Trophoblast cell (in vitro differentiated cells and primary cell): ENCODE measurements at regions not wholly inside any gene's neighbourhood (a gene's known extent, or its start where the extent isn't known, plus 50 kb on each side); places are given as distances from the start of the nearest gene placed in this dataset.

Experiments used
- DNase-seq, 2 donors: peaks; one replicate each; pipeline ENCODE4 v3.0.0-alpha.2; 2016
- H2AFZ ChIP-seq: 2 replicates; pipeline ENCODE4 v1.6.1; 2013; ENCODE audit warnings: low read length, moderate library complexity, mild to moderate bottlenecking; ENCODE audit not compliant: insufficient read depth, poor library complexity
- H2AK5ac ChIP-seq: 2 replicates; pipeline ENCODE4 v1.6.1; 2013; ENCODE audit warnings: mild to moderate bottlenecking, low read length
- H2BK120ac ChIP-seq: 2 replicates; pipeline ENCODE4 v1.6.1; 2013; ENCODE audit warnings: low read length, mild to moderate bottlenecking, moderate library complexity; ENCODE audit not compliant: insufficient read depth, poor library complexity
- H2BK12ac ChIP-seq: 2 replicates; pipeline ENCODE4 v1.6.1; 2013; ENCODE audit warnings: mild to moderate bottlenecking, low read length, moderate library complexity
- H2BK5ac ChIP-seq: 2 replicates; pipeline ENCODE4 v1.6.1; 2013; ENCODE audit warnings: low read length, low read depth, moderate library complexity, mild to moderate bottlenecking; ENCODE audit not compliant: poor library complexity
- H3K14ac ChIP-seq: 2 replicates; pipeline ENCODE4 v1.6.1; 2013; ENCODE audit warnings: mild to moderate bottlenecking, low read length
- H3K18ac ChIP-seq: 2 replicates; pipeline ENCODE4 v1.6.1; 2013; ENCODE audit warnings: mild to moderate bottlenecking, low read length
- H3K23ac ChIP-seq: 2 replicates; pipeline ENCODE4 v1.6.1; 2013; ENCODE audit warnings: low read length
- H3K27ac ChIP-seq: 2 replicates; pipeline ENCODE4 v1.5.1; 2013; ENCODE audit warnings: low read depth, mild to moderate bottlenecking, inconsistent platforms, low read length, moderate library complexity
- H3K27me3 ChIP-seq: 2 replicates; pipeline ENCODE4 v1.6.1; 2013; ENCODE audit warnings: inconsistent platforms, mild to moderate bottlenecking, low read length, moderate library complexity; ENCODE audit not compliant: insufficient read depth
- H3K36me3 ChIP-seq, 2 experiments: 1 replicate in 1 of 2; 2 replicates in 1 of 2; pipeline ENCODE4 v1.6.1; 2013; ENCODE audit warnings: low read length in 2 of 2, mild to moderate bottlenecking in 2 of 2, moderate library complexity in 1 of 2; ENCODE audit not compliant: insufficient read depth in 2 of 2, control insufficient read depth in 1 of 2
- H3K4ac ChIP-seq: 2 replicates; pipeline ENCODE4 v1.6.1; 2013; ENCODE audit warnings: low read depth, mild to moderate bottlenecking, low read length, moderate library complexity
- H3K4me1 ChIP-seq, 2 experiments: 1 replicate in 1 of 2; 2 replicates in 1 of 2; pipeline ENCODE4 v1.6.1; 2013; ENCODE audit warnings: low read length in 2 of 2, mild to moderate bottlenecking in 2 of 2, moderate library complexity in 1 of 2; ENCODE audit not compliant: insufficient read depth in 2 of 2, control insufficient read depth in 1 of 2
- H3K4me2 ChIP-seq: 2 replicates; pipeline ENCODE4 v1.6.1; 2013; ENCODE audit warnings: inconsistent platforms, mild to moderate bottlenecking, low read length, moderate library complexity
- H3K4me3 ChIP-seq: 2 replicates; pipeline ENCODE4 v1.5.1; 2013; ENCODE audit warnings: mild to moderate bottlenecking, low read depth, low read length, inconsistent platforms
- H3K79me1 ChIP-seq: one replicate; pipeline ENCODE4 v1.6.1; 2013; ENCODE audit warnings: low read length
- H3K79me2 ChIP-seq: 2 replicates; pipeline ENCODE4 v1.6.1; 2013; ENCODE audit warnings: low read length, mild to moderate bottlenecking; ENCODE audit not compliant: control insufficient read depth, insufficient read depth, poor library complexity
- H3K9ac ChIP-seq: 2 replicates; pipeline ENCODE4 v1.6.1; 2013; ENCODE audit warnings: mild to moderate bottlenecking, low read length
- H3K9me3 ChIP-seq: 2 replicates; pipeline ENCODE4 v1.6.1; 2013; ENCODE audit warnings: low read depth, mild to moderate bottlenecking, control low read depth, inconsistent platforms, low read length; ENCODE audit not compliant: insufficient read depth
- H4K12ac ChIP-seq: 2 replicates; pipeline ENCODE4 v1.6.1; 2013; ENCODE audit warnings: low read depth, mild to moderate bottlenecking, low read length, moderate library complexity
- H4K8ac ChIP-seq: 2 replicates; pipeline ENCODE4 v1.6.1; 2013; ENCODE audit warnings: low read depth, mild to moderate bottlenecking, low read length, moderate library complexity
- H4K91ac ChIP-seq: one replicate; pipeline ENCODE4 v1.6.1; 2013; ENCODE audit warnings: low read depth, mild to moderate bottlenecking, low read length, moderate library complexity
- WGBS: extraction: QIAGEN DNeasy Blood & Tissue Kit; methylation state at CpG from one replicate; pipeline ENCODE4 v1.1.7; 2013; ENCODE audit warnings: missing lambda C conversion rate; ENCODE audit not compliant: insufficient read length, insufficient coverage; ENCODE audit errors: extremely low coverage; 5-methylcytosine and 5-hydroxymethylcytosine counted together

DNA sequence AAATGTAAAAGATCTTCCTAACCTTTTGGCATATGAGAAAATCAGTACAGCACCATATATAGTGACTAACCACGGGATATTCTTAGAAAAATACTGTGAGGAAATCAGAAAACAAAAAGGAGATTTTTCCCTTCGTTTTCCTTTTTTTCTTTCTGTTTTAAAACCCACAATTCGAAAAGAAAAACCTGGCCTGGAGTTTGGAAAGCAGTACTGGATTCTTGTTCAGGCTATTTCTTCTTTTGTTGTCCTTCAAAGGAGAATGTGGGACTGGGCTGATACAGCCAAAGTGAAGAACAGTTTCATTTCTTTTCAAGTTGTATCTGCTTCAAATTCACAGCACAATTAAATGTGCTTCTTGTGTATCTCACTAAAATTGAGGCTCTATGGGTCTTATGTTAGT lies 156.8 kb upstream of the PHYHIPL start:
- Histone ChIP-seq H3K4me3 (no peak overlapping the region), H2BK120ac (no peak overlapping the region), H2AFZ (no peak overlapping the region), H3K9ac (no peak overlapping the region), H3K79me1 (no peaks in the 10 kb centered on the region), H4K8ac (no peak overlapping the region), H4K12ac (no peak overlapping the region), H4K91ac (no peak overlapping the region), H3K9me3 (no peaks in the 10 kb centered on the region), H2AK5ac (no peak overlapping the region), H3K36me3 (no peaks in the 10 kb centered on the region), H3K18ac (no peak overlapping the region), H2BK5ac (no peak overlapping the region), H3K14ac (no peak overlapping the region), H2BK12ac (no peak overlapping the region), H3K4me2 (no peak overlapping the region), H3K27ac (no peak overlapping the region), H3K27me3 (no peaks in the 10 kb centered on the region), H3K4me1 (no peaks in the 10 kb centered on the region), H3K4ac (no peak overlapping the region), H3K79me2 (no peaks in the 10 kb centered on the region), H3K23ac (no peak overlapping the region)
- no peak for DNase-seq
- WGBS: no CpG with 5 or more reads among the region's 3 CpGs

- no peak overlapping the region for H3K9ac ChIP-seq
- H2AFZ ChIP-seq: no peak overlapping the region
- no peak overlapping the region for H2AK5ac ChIP-seq
- H3K27ac ChIP-seq: no peak overlapping the region
- no peak overlapping the region for H3K4me2 ChIP-seq
- no peak overlapping the region for H3K18ac ChIP-seq
- H4K8ac ChIP-seq: no peak overlapping the region
- H3K4ac ChIP-seq: no peak overlapping the region
- H3K4me1 ChIP-seq: no peaks in the 10 kb centered on the region
- H3K27me3 ChIP-seq: no peaks in the 10 kb centered on the region
- no peak overlapping the region for H3K14ac ChIP-seq
- no peaks in the 10 kb centered on the region for H3K79me1 ChIP-seq
- no peaks in the 10 kb centered on the region for H3K9me3 ChIP-seq
- H4K12ac ChIP-seq: no peak overlapping the region
- no peak overlapping the region for H2BK12ac ChIP-seq
- no CpG with 5 or more reads among the region's 4 CpGs for WGBS
- DNase-seq: no peak
- no peak overlapping the region for H3K23ac ChIP-seq
- no peak overlapping the region for H2BK5ac ChIP-seq
- H2BK120ac ChIP-seq: no peak overlapping the region
- no peak overlapping the region for H4K91ac ChIP-seq
- H3K36me3 ChIP-seq: no peaks in the 10 kb centered on the region
- no peak overlapping the region for H3K4me3 ChIP-seq
- H3K79me2 ChIP-seq: no peaks in the 10 kb centered on the region
These were observed 155.9 kb upstream of the PHYHIPL start for GRCh38 chr10:59020502-59020901.

- no peak overlapping the region for H4K12ac ChIP-seq
- no peaks in the 10 kb centered on the region for H3K27me3 ChIP-seq
- no peak overlapping the region for H3K14ac ChIP-seq
- H2AFZ ChIP-seq: no peak overlapping the region
- H3K9me3 ChIP-seq: peaks cover 2% of the 10 kb centered on the region
- no peak overlapping the region for H3K27ac ChIP-seq
- DNase-seq: no peak
- H3K36me3 ChIP-seq: no peaks in the 10 kb centered on the region
- no peaks in the 10 kb centered on the region for H3K79me2 ChIP-seq
- H4K91ac ChIP-seq: no peak overlapping the region
- no peak overlapping the region for H2BK5ac ChIP-seq
- H3K4ac ChIP-seq: no peak overlapping the region
- no peak overlapping the region for H2AK5ac ChIP-seq
- H3K4me2 ChIP-seq: no peak overlapping the region
- no peak overlapping the region for H3K18ac ChIP-seq
- no peak overlapping the region for H2BK12ac ChIP-seq
- no CpG with 5 or more reads among the region's 23 CpGs for WGBS
- H3K4me3 ChIP-seq: no peak overlapping the region
- H3K9ac ChIP-seq: no peak overlapping the region
- H3K23ac ChIP-seq: no peak overlapping the region
- H3K4me1 ChIP-seq: no peaks in the 10 kb centered on the region
- H4K8ac ChIP-seq: no peak overlapping the region
- H2BK120ac ChIP-seq: no peak overlapping the region
- H3K79me1 ChIP-seq: no peaks in the 10 kb centered on the region
These were observed 150.3 kb upstream of the PHYHIPL start for GRCh38 chr10:59025981-59026765.

DNA sequence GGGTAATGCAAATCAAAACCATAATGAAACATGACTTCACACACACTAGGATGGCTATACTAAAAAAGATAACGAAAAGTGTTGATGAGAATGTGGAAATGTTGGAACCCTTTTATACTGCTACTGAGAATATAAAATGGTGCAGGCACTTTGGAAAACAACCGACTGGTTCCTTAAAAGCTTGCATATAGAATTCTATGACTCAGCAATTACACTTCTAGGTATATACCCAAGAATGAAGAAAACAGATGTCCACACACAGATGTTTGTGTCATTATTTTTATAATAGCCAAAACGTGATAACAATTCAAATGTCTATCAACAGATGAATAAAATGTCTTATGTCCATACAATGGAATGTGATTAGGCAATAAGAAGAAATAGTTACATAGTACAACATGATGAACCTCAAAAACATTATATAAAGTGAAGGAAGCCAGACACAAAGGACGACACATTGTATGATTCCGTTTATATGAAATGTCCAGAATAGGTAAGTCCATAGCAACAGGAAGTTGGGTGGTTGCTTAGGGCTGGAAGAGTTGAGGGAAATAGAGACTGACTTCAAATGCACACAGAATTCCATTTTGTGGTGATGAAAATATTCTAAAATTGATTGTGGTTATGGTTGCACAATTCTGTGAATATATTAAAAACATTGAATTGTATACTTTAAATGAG lies 148.3 kb upstream of the PHYHIPL start:
- no CpG with 5 or more reads among the region's 5 CpGs for WGBS
- H2AFZ ChIP-seq: no peak overlapping the region

More for the DNA sequence above, 148.3 kb upstream of the PHYHIPL start:
- H3K18ac ChIP-seq: no peak overlapping the region
- H3K79me2 ChIP-seq: no peaks in the 10 kb centered on the region
- no peak overlapping the region for H3K27ac ChIP-seq
- no peak overlapping the region for H2AK5ac ChIP-seq
- H3K27me3 ChIP-seq: no peaks in the 10 kb centered on the region
- H3K79me1 ChIP-seq: no peaks in the 10 kb centered on the region
- no peak overlapping the region for H3K4ac ChIP-seq
- DNase-seq: no peak
- no peak overlapping the region for H2BK5ac ChIP-seq
- H3K9me3 ChIP-seq: peaks cover 2% of the 10 kb centered on the region
- H3K4me2 ChIP-seq: no peak overlapping the region
- H3K4me1 ChIP-seq: no peaks in the 10 kb centered on the region
- no peak overlapping the region for H3K23ac ChIP-seq
- no peak overlapping the region for H2BK120ac ChIP-seq
- H3K36me3 ChIP-seq: no peaks in the 10 kb centered on the region
- no peak overlapping the region for H4K12ac ChIP-seq
- H4K91ac ChIP-seq: no peak overlapping the region
- no peak overlapping the region for H4K8ac ChIP-seq
- no peak overlapping the region for H2BK12ac ChIP-seq
- H3K9ac ChIP-seq: no peak overlapping the region
- H3K14ac ChIP-seq: no peak overlapping the region
- H3K4me3 ChIP-seq: no peak overlapping the region
